ENCODE measurements at regions not wholly inside any gene's neighbourhood (a gene's known extent, or its start where the extent isn't known, plus 50 kb on each side); places are given as distances from the start of the nearest gene placed in this dataset.

DNA sequence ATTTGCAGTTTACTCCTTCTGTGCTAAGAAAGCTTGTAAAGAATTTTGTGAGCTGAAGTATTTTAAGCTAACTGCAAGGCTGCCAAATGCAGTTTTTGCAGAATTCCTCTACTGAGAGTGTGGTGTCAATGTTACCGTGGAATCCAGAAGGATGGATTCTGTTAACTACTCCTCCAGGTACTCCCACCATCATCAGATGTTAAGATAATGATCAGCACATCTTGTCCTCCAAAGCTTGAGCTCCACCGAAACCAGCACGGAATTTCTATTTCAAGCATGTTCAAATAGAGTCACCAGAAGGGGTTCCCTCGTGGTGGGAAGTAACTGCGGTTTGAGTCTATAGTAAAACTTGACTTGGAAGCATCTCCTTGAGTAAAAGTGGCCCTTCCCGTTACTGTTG, 64.3 kb upstream of the CDKN3 start:
- TF ChIP-seq POLR2A (IDR thresholded peaks at IDR 0.05), result no peak
- TF ChIP-seq, protein P1, sequence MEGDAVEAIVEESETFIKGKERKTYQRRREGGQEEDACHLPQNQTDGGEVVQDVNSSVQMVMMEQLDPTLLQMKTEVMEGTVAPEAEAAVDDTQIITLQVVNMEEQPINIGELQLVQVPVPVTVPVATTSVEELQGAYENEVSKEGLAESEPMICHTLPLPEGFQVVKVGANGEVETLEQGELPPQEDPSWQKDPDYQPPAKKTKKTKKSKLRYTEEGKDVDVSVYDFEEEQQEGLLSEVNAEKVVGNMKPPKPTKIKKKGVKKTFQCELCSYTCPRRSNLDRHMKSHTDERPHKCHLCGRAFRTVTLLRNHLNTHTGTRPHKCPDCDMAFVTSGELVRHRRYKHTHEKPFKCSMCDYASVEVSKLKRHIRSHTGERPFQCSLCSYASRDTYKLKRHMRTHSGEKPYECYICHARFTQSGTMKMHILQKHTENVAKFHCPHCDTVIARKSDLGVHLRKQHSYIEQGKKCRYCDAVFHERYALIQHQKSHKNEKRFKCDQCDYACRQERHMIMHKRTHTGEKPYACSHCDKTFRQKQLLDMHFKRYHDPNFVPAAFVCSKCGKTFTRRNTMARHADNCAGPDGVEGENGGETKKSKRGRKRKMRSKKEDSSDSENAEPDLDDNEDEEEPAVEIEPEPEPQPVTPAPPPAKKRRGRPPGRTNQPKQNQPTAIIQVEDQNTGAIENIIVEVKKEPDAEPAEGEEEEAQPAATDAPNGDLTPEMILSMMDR (IDR thresholded peaks at IDR 0.05), result no peak
